ENCODE measurements at regions not wholly inside any gene's neighbourhood (a gene's known extent, or its start where the extent isn't known, plus 50 kb on each side); places are given as distances from the start of the nearest gene placed in this dataset.

GRCh38 chr2:2569836-2570235 lies 238.8 kb upstream of the MYT1L start:
- Histone ChIP-seq H3K9ac (ENCODE audit: low read depth, low read length) (no peak overlapping the region), H3K23ac (ENCODE audit: low read depth, low read length) (no peak overlapping the region), H3K27me3 (ENCODE audit: control insufficient read depth, insufficient read depth, low read length) (no peaks in the 10 kb centered on the region), H4K8ac (ENCODE audit: low read depth in 2 of 2, low read length in 2 of 2) (no peak overlapping the region), H2AK9ac (replicated peaks; ENCODE audit: low read depth, low read length, poor library complexity) (no peak overlapping the region), H2BK15ac (ENCODE audit: low read depth, low read length) (no peak overlapping the region), H2BK5ac (ENCODE audit: low read depth, low read length, poor library complexity, severe bottlenecking) (no peak overlapping the region), H3K9me3 (ENCODE audit: control insufficient read depth, insufficient read depth, low read length) (peaks cover 64% of the 10 kb centered on the region), H3K79me1 (ENCODE audit: low read depth in 1 of 2, low read length in 2 of 2) (no peaks in the 10 kb centered on the region), H2BK120ac (ENCODE audit: low read depth, low read length) (no peak overlapping the region), H3K4ac (ENCODE audit: low read depth, low read length) (no peak overlapping the region), H2AK5ac (ENCODE audit: low read depth, low read length) (no peak overlapping the region), H3K4me2 (ENCODE audit: low read depth, low read length) (no peak overlapping the region), H3K14ac (replicated peaks; ENCODE audit: low read depth, low read length) (no peak overlapping the region), H3K36me3 (ENCODE audit: control insufficient read depth, insufficient read depth, low read length) (no peaks in the 10 kb centered on the region), H2AFZ (replicated peaks; ENCODE audit: low read length, poor library complexity) (no peak overlapping the region), H3K9me1 (ENCODE audit: insufficient read depth, low read length) (no peaks in the 10 kb centered on the region), H4K91ac (ENCODE audit: insufficient read depth, low read depth, low read length) (no peak overlapping the region), H3K4me3 (ENCODE audit: insufficient read depth, low read depth, low read length) (no peak overlapping the region), H3K18ac (ENCODE audit: low read depth, low read length) (no peak overlapping the region), H3K4me1 (ENCODE audit: control insufficient read depth, insufficient read depth, low read length) (no peaks in the 10 kb centered on the region), H4K20me1 (ENCODE audit: insufficient read depth, low read length) (no peaks in the 10 kb centered on the region), H3K56ac (ENCODE audit: extremely low read depth, insufficient read depth, low read length) (no peak overlapping the region), H2BK20ac (ENCODE audit: low read depth, low read length) (no peak overlapping the region), H4K5ac (ENCODE audit: low read depth, low read length) (no peak overlapping the region), H3K27ac (ENCODE audit: insufficient read depth, low read length) (no peak overlapping the region)
- DNase-seq (no peak), ATAC-seq (ENCODE audit: low read depth) (no peak)
- in situ Hi-C loops (cut with MboI; ENCODE audit: low sequenced_read_pairs): no loop called here
- TF ChIP-seq RAD21 (IDR thresholded peaks at IDR 0.05; ENCODE audit: low read length): no peak
- TF ChIP-seq CTCF (conservative IDR thresholded peaks at IDR 0.05; ENCODE audit: low read depth, low read length): no peak
- no peak for TF ChIP-seq CEBPB (IDR thresholded peaks at IDR 0.05; ENCODE audit: low read depth, low read length)
- TF ChIP-seq BHLHE40 (IDR thresholded peaks at IDR 0.05; ENCODE audit: low read depth, low read length): no peak
- TF ChIP-seq FOS (IDR thresholded peaks at IDR 0.05; ENCODE audit: low read depth, low read length): no peak
- TF ChIP-seq RCOR1 (IDR thresholded peaks at IDR 0.05; ENCODE audit: insufficient replicate concordance, low read length): no peak
- no peak for TF ChIP-seq POLR2A (IDR thresholded peaks at IDR 0.05; ENCODE audit: low read depth, low read length)
- TF ChIP-seq MAFK (IDR thresholded peaks at IDR 0.05; ENCODE audit: low read depth, low read length): no peak
- no peak for TF ChIP-seq CHD1 (IDR thresholded peaks at IDR 0.05; ENCODE audit: low read depth, low read length)
- no peak for TF ChIP-seq NFE2L2 (IDR thresholded peaks at IDR 0.05; ENCODE audit: low read depth, low read length)
- no peak for TF ChIP-seq MXI1 (IDR thresholded peaks at IDR 0.05; ENCODE audit: borderline replicate concordance, low read depth, low read length)
- TF ChIP-seq RFX5 (IDR thresholded peaks at IDR 0.05; ENCODE audit: low read depth, low read length): no peak
- no peak for TF ChIP-seq ELK1 (IDR thresholded peaks at IDR 0.05; ENCODE audit: borderline replicate concordance, low read depth, low read length)
- no peak for TF ChIP-seq SMC3 (IDR thresholded peaks at IDR 0.05; ENCODE audit: low read depth, low read length)
- no peak for TF ChIP-seq MAZ (IDR thresholded peaks at IDR 0.05; ENCODE audit: borderline replicate concordance, low read depth, low read length)
- intact Hi-C loops (cut with micrococcal nuclease): no loop called here
- dilution Hi-C loops (cut with HindIII; ENCODE audit: low sequenced_read_pairs, unreplicated experiment): no loop called here
- no TSS peak for BruUV-seq (replicated peaks)
- ChIA-PET CTCF (no interaction called here), POLR2A (ENCODE audit: unreplicated experiment) (no interaction called here)
- no CpG with 5 or more reads among the region's 4 CpGs for WGBS, 2 experiments (ENCODE audit: extremely low coverage in 2 of 2, insufficient read length in 1 of 2)
